Sigmoid colon (tissue), 6 donors: ENCODE measurements at regions not wholly inside any gene's neighbourhood (a gene's known extent, or its start where the extent isn't known, plus 50 kb on each side); places are given as distances from the start of the nearest gene placed in this dataset.

Experiments
- DNase-seq: peaks from one replicate; pipeline ENCODE4 v3.0.0-alpha.2; 2019
- H3K27ac ChIP-seq, 4 donors: fragments of 200-600 bp; sonication (generic); one replicate each; pipeline ENCODE4 v1.5.1; 2016 to 2019; ENCODE audit warnings: mild to moderate bottlenecking in 1 of 4
- H3K27me3 ChIP-seq, 3 donors: fragments of 200-600 bp; sonication (generic); one replicate each; pipeline ENCODE4 v1.5.1; 2019; ENCODE audit warnings: mild to moderate bottlenecking in 1 of 3
- H3K36me3 ChIP-seq, 4 donors: fragments of 200-600 bp; sonication (generic); one replicate each; pipeline ENCODE4 v1.5.1; 2016 to 2019
- H3K4me1 ChIP-seq, 4 donors: fragments of 200-600 bp; sonication (generic); one replicate each; pipeline ENCODE4 v1.5.1; 2017 to 2019
- H3K4me3 ChIP-seq, 4 donors: fragments of 200-600 bp; sonication (generic); one replicate each; pipeline ENCODE4 v1.5.1; 2017 to 2019; ENCODE audit warnings: mild to moderate bottlenecking in 2 of 4, moderate library complexity in 1 of 4
- H3K9me3 ChIP-seq, 4 donors: fragments of 200-600 bp in 3 of 4; sonication (generic) in 3 of 4; one replicate each; pipeline versions ENCODE4 v1.5.1 to v1.6.1; 2013 to 2019
- CTCF ChIP-seq, 4 experiments: fragments of 450-650 bp in 3 of 4; fragments of 200-600 bp in 1 of 4; IDR thresholded peaks; one replicate each; pipeline ENCODE4 v1.5.1; 2016 to 2019; ENCODE audit warnings: antibody characterized with exemption in 4 of 4, mild to moderate bottlenecking in 3 of 4, moderate library complexity in 2 of 4
- EP300 ChIP-seq, 4 donors: sonication (generic); formaldehyde crosslinking; IDR thresholded peaks; one replicate each; pipeline ENCODE4 v1.6.1; 2017; ENCODE audit warnings: antibody characterized with exemption in 4 of 4
- POLR2A ChIP-seq, 2 donors: fragments of 450-650 bp; IDR thresholded peaks; one replicate each; pipeline ENCODE4 v1.6.1; 2016; ENCODE audit warnings: antibody characterized with exemption in 2 of 2, mild to moderate bottlenecking in 2 of 2, moderate library complexity in 2 of 2
- POLR2AphosphoS5 ChIP-seq, 4 donors: sonication (generic); formaldehyde crosslinking; IDR thresholded peaks; one replicate each; pipeline ENCODE4 v1.6.1; 2017; ENCODE audit warnings: antibody characterized with exemption in 4 of 4
- WGBS, 2 donors: extraction: QIAGEN DNeasy Blood & Tissue Kit; methylation state at CpG; one replicate each; pipeline ENCODE4 v1.1.7; 2013; 5-methylcytosine and 5-hydroxymethylcytosine counted together
- intact Hi-C: fragments of 100-400 bp; cut with DNase I; formaldehyde crosslinking; loops from one replicate; pipeline ENCODE4 v1.15.1; 2023
- donor health status: healthy with polysubstance abuse.
- donor health status: healthy.

- peaks cover 0 to 27% (median 22%) of the 10 kb centered on the region in 4 donors for H3K4me1 ChIP-seq
These were observed 166.7 kb downstream of the LTN1 start for GRCh38 chr21:28826021-28826420.

DNA sequence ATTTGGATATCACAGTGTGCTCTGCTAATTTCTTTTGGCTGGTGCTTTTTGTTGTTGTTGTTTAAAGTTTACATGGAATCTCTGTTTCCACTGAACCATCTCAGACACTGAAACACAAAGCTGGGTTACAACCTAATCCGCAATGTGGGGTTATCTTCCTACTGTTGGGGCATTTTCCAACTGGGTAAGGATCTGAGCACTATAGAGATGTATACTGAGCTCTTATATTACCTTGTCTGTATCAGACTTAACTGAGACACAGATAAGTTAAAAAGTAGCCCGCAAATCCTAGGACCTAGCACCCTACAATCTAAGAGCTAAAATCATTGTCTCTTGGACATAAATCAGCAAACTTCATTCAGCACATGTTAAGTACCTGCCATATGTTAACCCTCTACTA is 169.2 kb downstream of the LTN1 start:
- Histone ChIP-seq H3K4me3 (no peak overlapping the region), H3K4me1 (peaks cover 0 to 31% (median 24%) of the 10 kb centered on the region in 4 donors), H3K9me3 (no peaks in the 10 kb centered on the region), H3K27me3 (no peaks in the 10 kb centered on the region), H3K27ac (peak overlapping the region in 3 of 4 donors; percentile 65 to 81 (median 66)), H3K36me3 (no peaks in the 10 kb centered on the region)
- intact Hi-C loops: loop anchor here (5.0 kb wide), 1 partner anchor 64 kb away; a partner anchor contains a TSS
- no peak for TF ChIP-seq POLR2A (IDR thresholded peaks at IDR 0.05)
- no peak for TF ChIP-seq EP300 (IDR thresholded peaks at IDR 0.05)
- TF ChIP-seq CTCF (IDR thresholded peaks at IDR 0.05): no peak
- no peak for TF ChIP-seq POLR2AphosphoS5 (IDR thresholded peaks at IDR 0.05)
- no peak for DNase-seq
- WGBS, 2 donors: 55 to 80% methylated on average over 2 of the region's 2 CpGs

More at GRCh38 chr21:28826021-28826420, 166.7 kb downstream of the LTN1 start:
- Histone ChIP-seq H3K4me3 (no peak overlapping the region), H3K36me3 (no peaks in the 10 kb centered on the region), H3K9me3 (no peaks in the 10 kb centered on the region), H3K27me3 (no peaks in the 10 kb centered on the region), H3K27ac (peak overlapping the region in 1 of 4 donors; percentile 81)
- intact Hi-C loops: no loop called here
- TF ChIP-seq EP300 (IDR thresholded peaks at IDR 0.05) (no peak), CTCF (IDR thresholded peaks at IDR 0.05) (no peak), POLR2AphosphoS5 (IDR thresholded peaks at IDR 0.05) (no peak), POLR2A (IDR thresholded peaks at IDR 0.05) (no peak)
- no peak for DNase-seq
- 82 to 86% methylated on average over 2 of the region's 2 CpGs for WGBS, 2 donors

GRCh38 chr21:28822486-28823335 is 170.0 kb downstream of the LTN1 start:
- no peaks in the 10 kb centered on the region for H3K27me3 ChIP-seq
- H3K9me3 ChIP-seq: no peaks in the 10 kb centered on the region
- peak overlapping the region; percentile 17 to 81 (median 66) for H3K27ac ChIP-seq
- no peaks in the 10 kb centered on the region for H3K36me3 ChIP-seq
- TF ChIP-seq EP300 (IDR thresholded peaks at IDR 0.05) (no peak), POLR2A (IDR thresholded peaks at IDR 0.05) (no peak), POLR2AphosphoS5 (IDR thresholded peaks at IDR 0.05) (peak in 3 of 4 donors; percentile 46 to 64 (median 56)), CTCF (IDR thresholded peaks at IDR 0.05) (no peak)
- DNase-seq: no peak
- WGBS, 2 donors: 32 to 59% methylated on average over 3 of the region's 3 CpGs
- H3K4me1 ChIP-seq: peaks cover 0 to 31% (median 25%) of the 10 kb centered on the region in 4 donors
- intact Hi-C loops: loop anchor here (5.0 kb wide), 1 partner anchor 65 kb away; a partner anchor contains a TSS
- H3K4me3 ChIP-seq: no peak overlapping the region

GRCh38 chr21:28822123-28822399 is 170.6 kb downstream of the LTN1 start:
- intact Hi-C loops: loop anchor here (5.0 kb wide), 1 partner anchor 65 kb away; a partner anchor contains a TSS
- no peak for DNase-seq
- Histone ChIP-seq H3K36me3 (no peaks in the 10 kb centered on the region), H3K27me3 (no peaks in the 10 kb centered on the region), H3K4me3 (no peak overlapping the region), H3K27ac (peak overlapping the region; percentile 17 to 81 (median 66)), H3K4me1 (peaks cover 0 to 31% (median 25%) of the 10 kb centered on the region in 4 donors), H3K9me3 (no peaks in the 10 kb centered on the region)
- no peak for TF ChIP-seq POLR2A (IDR thresholded peaks at IDR 0.05)
- TF ChIP-seq CTCF (IDR thresholded peaks at IDR 0.05): no peak
- no peak for TF ChIP-seq POLR2AphosphoS5 (IDR thresholded peaks at IDR 0.05)
- TF ChIP-seq EP300 (IDR thresholded peaks at IDR 0.05): no peak
